B cell (primary cell): ENCODE measurements at regions not wholly inside any gene's neighbourhood (a gene's known extent, or its start where the extent isn't known, plus 50 kb on each side); places are given as distances from the start of the nearest gene placed in this dataset.

ENCODE experiments used
- ATAC-seq: fragments of 200-7000 bp; cut with Tn5 transposase; one replicate; pipeline ENCODE4 v1.10.0; 2021; ENCODE audit warnings: low read depth, mild to moderate bottlenecking, moderate number of reproducible peaks, moderate library complexity
- CTCF ChIA-PET: fragments of 350-600 bp; sonication (Branson Sonifier 250); formaldehyde crosslinking; loops from one replicate; lab custom pipeline; 2021; ENCODE audit warnings: antibody characterized with exemption, inconsistent platforms; lab: Charles Lee
- POLR2A ChIA-PET: fragments of 350-600 bp; sonication (Branson Sonifier 250); formaldehyde crosslinking; loops from one replicate; lab custom pipeline; 2021; ENCODE audit warnings: antibody characterized with exemption; lab: Charles Lee
- DNase-seq: peaks from one replicate; pipeline ENCODE4 v3.0.0; 2013
- H2AFZ ChIP-seq: 2 replicates; pipeline ENCODE4 v1.6.1; 2012; ENCODE audit warnings: mild to moderate bottlenecking, low read depth, low read length; ENCODE audit not compliant: insufficient read depth, poor library complexity, severe bottlenecking
- H3K27ac ChIP-seq, 2 donors: 1 replicate in 1 of 2; 2 replicates in 1 of 2; pipeline ENCODE4 v1.5.1; 2012 to 2013; ENCODE audit warnings: low read length in 2 of 2, mild to moderate bottlenecking in 2 of 2, moderate library complexity in 1 of 2
- H3K27me3 ChIP-seq, 4 experiments: fragments of 200-600 bp in 1 of 4; sonication (generic) in 1 of 4; replicated peaks in 1 of 4; 1 replicate in 2 of 4; 2 replicates in 2 of 4; pipeline versions ENCODE4 v1.6.1 to v1.7.0; 2013 to 2016; ENCODE audit warnings: low read length in 3 of 4, mild to moderate bottlenecking in 2 of 4, mixed read lengths in 1 of 4, moderate library complexity in 1 of 4; ENCODE audit not compliant: insufficient read depth in 4 of 4, control insufficient read depth in 3 of 4; ENCODE audit errors: control extremely low read depth in 1 of 4
- H3K36me3 ChIP-seq, 2 experiments: replicated peaks in 1 of 2; 1 replicate in 1 of 2; 2 replicates in 1 of 2; pipeline versions ENCODE4 v1.6.1 to v1.7.1; 2013; ENCODE audit warnings: low read length in 1 of 2; ENCODE audit not compliant: insufficient read depth in 2 of 2, control insufficient read depth in 1 of 2; ENCODE audit errors: control extremely low read depth in 1 of 2, extremely low read depth in 1 of 2
- H3K4me1 ChIP-seq, 2 donors: fragments of 200-600 bp in 1 of 2; sonication (generic) in 1 of 2; 1 replicate in 1 of 2; 2 replicates in 1 of 2; pipeline versions ENCODE4 v1.5.1 to v1.6.1; 2013 to 2017; ENCODE audit warnings: low read length in 2 of 2; ENCODE audit not compliant: control insufficient read depth in 2 of 2, insufficient read depth in 2 of 2
- H3K4me2 ChIP-seq: replicated peaks from 2 replicates; pipeline ENCODE3; 2012; ENCODE audit warnings: mild to moderate bottlenecking, low read depth, low read length; ENCODE audit not compliant: poor library complexity, severe bottlenecking
- H3K4me3 ChIP-seq, 5 experiments: fragments of 200-600 bp in 1 of 5; sonication (generic) in 1 of 5; 1 replicate in 3 of 5; 2 replicates in 2 of 5; pipeline versions ENCODE4 v1.5.1 to v1.7.0; 2011 to 2016; ENCODE audit warnings: low read length in 4 of 5, mild to moderate bottlenecking in 4 of 5, low read depth in 2 of 5, control low read depth in 1 of 5, moderate library complexity in 1 of 5; ENCODE audit not compliant: insufficient read depth in 1 of 5; ENCODE audit errors: control extremely low read depth in 1 of 5, extremely low read depth in 1 of 5
- H3K79me2 ChIP-seq: fragments of 200-600 bp; sonication (generic); one replicate; pipeline ENCODE4 v1.6.0; 2016; ENCODE audit warnings: low read length; ENCODE audit not compliant: control insufficient read depth, insufficient read depth
- H3K9ac ChIP-seq: fragments of 200-600 bp; sonication (generic); 2 replicates; pipeline ENCODE4 v1.6.1; 2017; ENCODE audit warnings: mild to moderate bottlenecking, low read length, moderate library complexity
- H3K9me3 ChIP-seq, 3 donors: one replicate each; pipeline versions ENCODE4 v1.6.1 to v1.7.1; 2013; ENCODE audit warnings: low read length in 2 of 3; ENCODE audit not compliant: control insufficient read depth in 2 of 3, insufficient read depth in 1 of 3; ENCODE audit errors: control extremely low read depth in 1 of 3
- H4K20me1 ChIP-seq: 2 replicates; pipeline ENCODE4 v1.6.0; 2012; ENCODE audit warnings: mild to moderate bottlenecking, low read length; ENCODE audit not compliant: insufficient read depth, control insufficient read depth, poor library complexity, severe bottlenecking
- H3K27ac Mint-ChIP-seq: one replicate; pipeline ENCODE4 v1.8.0; 2021; ENCODE audit warnings: mixed read lengths
- H3K27me3 Mint-ChIP-seq: one replicate; pipeline ENCODE4 v1.8.0; 2021; ENCODE audit warnings: mixed read lengths
- H3K4me1 Mint-ChIP-seq: one replicate; pipeline ENCODE4 v1.8.0; 2021; ENCODE audit warnings: mixed read lengths
- H3K4me3 Mint-ChIP-seq: one replicate; pipeline ENCODE4 v1.8.0; 2021; ENCODE audit warnings: mixed read lengths
- H3K9me3 Mint-ChIP-seq: one replicate; pipeline ENCODE4 v1.8.0; 2022; ENCODE audit warnings: mixed read lengths; ENCODE audit not compliant: insufficient read depth
- EZH2 ChIP-seq: IDR thresholded peaks from 2 replicates; pipeline ENCODE4 v1.6.1; 2012; ENCODE audit warnings: borderline replicate concordance, low read depth, mild to moderate bottlenecking, moderate library complexity, low read length; ENCODE audit not compliant: insufficient read depth, poor library complexity, severe bottlenecking
- WGBS: methylation state at CpG from one replicate; pipeline ENCODE4 v1.1.5; 2013; ENCODE audit warnings: missing lambda C conversion rate; ENCODE audit not compliant: insufficient coverage; 5-methylcytosine and 5-hydroxymethylcytosine counted together
- intact Hi-C: fragments of 100-400 bp; cut with micrococcal nuclease; formaldehyde crosslinking; loops from one replicate; pipeline ENCODE4 v1.10.0; 2022
- TF ChIP-seq, protein P1 (sequence below): fragments of 200-600 bp; IDR thresholded peaks from one replicate; pipeline ENCODE4 v1.8.0; 2022; ENCODE audit warnings: antibody characterized with exemption, mild to moderate bottlenecking

DNA sequence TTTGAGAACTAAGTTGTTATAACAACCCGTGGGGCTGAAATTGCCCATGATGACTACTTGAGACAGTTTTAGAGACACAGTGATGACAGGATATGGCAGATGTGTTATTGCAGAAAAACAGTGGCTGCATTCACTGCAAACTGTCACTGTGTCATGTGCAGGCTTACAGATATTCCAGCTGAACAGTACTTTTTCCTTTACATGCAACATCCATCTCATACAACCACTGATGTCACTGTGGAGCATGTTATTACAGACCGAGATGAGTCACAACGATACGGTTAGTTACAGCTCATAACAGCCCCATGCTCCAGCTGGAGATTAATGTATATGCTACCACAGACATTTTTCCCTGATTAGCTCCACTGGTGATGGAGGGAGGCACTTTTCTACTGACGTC is 207.4 kb downstream of the TMA16 start:
- Histone ChIP-seq H3K9ac (no peak overlapping the region), H3K27me3 (peaks cover 0 to 14% (median 6%) of the 10 kb centered on the region in 4 experiments), H3K27ac (no peak overlapping the region), H3K79me2 (no peaks in the 10 kb centered on the region), H3K4me2 (no peak overlapping the region), H3K4me3 (no peak overlapping the region), H4K20me1 (no peaks in the 10 kb centered on the region), H3K4me1 (no peaks in the 10 kb centered on the region), H3K36me3 (no peaks in the 10 kb centered on the region), H3K9me3 (peaks cover 0 to 2% (median 0%) of the 10 kb centered on the region in 3 donors), H2AFZ (no peak overlapping the region)
- H3K4me1 Mint-ChIP-seq: no peaks in the 10 kb centered on the region
- intact Hi-C loops: loop anchor here (5.0 kb wide), 1 partner anchor 35 kb away; no protein-coding TSS in a partner anchor
- ChIA-PET POLR2A (no interaction called here), CTCF (interaction anchor here (1.1 to 1.2 kb wide), 3 partner anchors 146 to 152 kb away, joined by 3 to 4 read pairs (median 3); no protein-coding TSS in a partner anchor)
- peak; percentile 17 for ATAC-seq
- H3K4me3 Mint-ChIP-seq: no peak overlapping the region
- peaks cover 14% of the 10 kb centered on the region for H3K27me3 Mint-ChIP-seq
- no peaks in the 10 kb centered on the region for H3K9me3 Mint-ChIP-seq
- DNase-seq: no peak
- WGBS: 43% methylated on average over 1 of the region's 5 CpGs
- no peak for TF ChIP-seq EZH2
- TF ChIP-seq, protein P1, sequence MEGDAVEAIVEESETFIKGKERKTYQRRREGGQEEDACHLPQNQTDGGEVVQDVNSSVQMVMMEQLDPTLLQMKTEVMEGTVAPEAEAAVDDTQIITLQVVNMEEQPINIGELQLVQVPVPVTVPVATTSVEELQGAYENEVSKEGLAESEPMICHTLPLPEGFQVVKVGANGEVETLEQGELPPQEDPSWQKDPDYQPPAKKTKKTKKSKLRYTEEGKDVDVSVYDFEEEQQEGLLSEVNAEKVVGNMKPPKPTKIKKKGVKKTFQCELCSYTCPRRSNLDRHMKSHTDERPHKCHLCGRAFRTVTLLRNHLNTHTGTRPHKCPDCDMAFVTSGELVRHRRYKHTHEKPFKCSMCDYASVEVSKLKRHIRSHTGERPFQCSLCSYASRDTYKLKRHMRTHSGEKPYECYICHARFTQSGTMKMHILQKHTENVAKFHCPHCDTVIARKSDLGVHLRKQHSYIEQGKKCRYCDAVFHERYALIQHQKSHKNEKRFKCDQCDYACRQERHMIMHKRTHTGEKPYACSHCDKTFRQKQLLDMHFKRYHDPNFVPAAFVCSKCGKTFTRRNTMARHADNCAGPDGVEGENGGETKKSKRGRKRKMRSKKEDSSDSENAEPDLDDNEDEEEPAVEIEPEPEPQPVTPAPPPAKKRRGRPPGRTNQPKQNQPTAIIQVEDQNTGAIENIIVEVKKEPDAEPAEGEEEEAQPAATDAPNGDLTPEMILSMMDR: no peak
- H3K27ac Mint-ChIP-seq: no peak overlapping the region

DNA sequence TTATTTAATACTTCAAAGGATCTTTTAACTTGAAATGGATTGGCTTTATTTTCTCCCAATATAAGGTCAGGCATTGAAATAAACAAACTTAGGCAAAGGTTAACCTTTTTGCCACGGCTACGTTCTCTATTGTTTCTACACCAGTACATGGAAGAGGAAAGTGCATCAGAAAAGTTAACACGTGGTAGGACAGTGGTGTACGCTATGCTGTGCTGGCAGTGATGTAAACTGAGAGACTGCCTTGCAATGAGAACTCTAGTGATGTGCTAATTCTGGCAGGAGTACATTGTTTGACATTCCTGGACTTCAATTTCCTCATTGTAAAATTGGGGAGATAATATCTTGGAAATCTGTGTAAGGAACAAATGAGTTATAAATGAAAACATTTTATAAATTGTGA is 208.2 kb downstream of the TMA16 start:
- intact Hi-C loops: loop anchor here (5.0 kb wide), 1 partner anchor 35 kb away; no protein-coding TSS in a partner anchor
- Mint-ChIP-seq H3K9me3 (no peaks in the 10 kb centered on the region), H3K4me3 (no peak overlapping the region), H3K27me3 (peaks cover 13% of the 10 kb centered on the region), H3K4me1 (no peaks in the 10 kb centered on the region), H3K27ac (no peak overlapping the region)
- Histone ChIP-seq H3K4me1 (no peaks in the 10 kb centered on the region), H3K79me2 (no peaks in the 10 kb centered on the region), H2AFZ (no peak overlapping the region), H3K36me3 (no peaks in the 10 kb centered on the region), H3K4me3 (no peak overlapping the region), H3K9ac (no peak overlapping the region), H3K9me3 (no peaks in the 10 kb centered on the region), H4K20me1 (no peaks in the 10 kb centered on the region), H3K4me2 (no peak overlapping the region), H3K27ac (no peak overlapping the region), H3K27me3 (peaks cover 0 to 12% (median 3%) of the 10 kb centered on the region in 4 experiments)
- WGBS: 100% methylated on average over 1 of the region's 4 CpGs
- ATAC-seq (no peak), DNase-seq (no peak)
- TF ChIP-seq, protein P1: no peak
- TF ChIP-seq EZH2: no peak
- POLR2A ChIA-PET: no interaction called here
- CTCF ChIA-PET: interaction anchor here (1.2 kb wide), 1 partner anchor 152 kb away, joined by 4 read pairs; no protein-coding TSS in a partner anchor
